ENCODE measurements at regions not wholly inside any gene's neighbourhood (a gene's known extent, or its start where the extent isn't known, plus 50 kb on each side); places are given as distances from the start of the nearest gene placed in this dataset.

DNA sequence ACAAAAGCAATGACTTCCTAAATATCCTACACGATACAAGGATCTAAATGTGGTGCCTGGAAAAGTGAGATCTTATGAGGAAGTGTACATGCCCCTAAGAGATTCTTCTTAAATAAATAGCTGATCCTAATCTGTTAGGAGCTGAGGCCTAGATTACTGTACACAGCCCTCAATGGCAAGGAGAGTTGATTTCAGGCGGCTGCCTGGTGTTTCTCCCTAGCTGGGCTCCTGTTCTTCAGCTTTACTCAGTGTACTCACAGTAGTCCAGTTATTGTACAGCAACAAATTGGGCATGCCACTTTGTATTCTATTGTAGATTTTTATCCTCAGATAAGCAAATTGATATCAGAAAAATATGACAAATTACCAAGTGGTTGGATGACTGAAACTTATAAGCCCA lies 358.2 kb upstream of the PDGFD start:
- no peak for DNase-seq

DNA sequence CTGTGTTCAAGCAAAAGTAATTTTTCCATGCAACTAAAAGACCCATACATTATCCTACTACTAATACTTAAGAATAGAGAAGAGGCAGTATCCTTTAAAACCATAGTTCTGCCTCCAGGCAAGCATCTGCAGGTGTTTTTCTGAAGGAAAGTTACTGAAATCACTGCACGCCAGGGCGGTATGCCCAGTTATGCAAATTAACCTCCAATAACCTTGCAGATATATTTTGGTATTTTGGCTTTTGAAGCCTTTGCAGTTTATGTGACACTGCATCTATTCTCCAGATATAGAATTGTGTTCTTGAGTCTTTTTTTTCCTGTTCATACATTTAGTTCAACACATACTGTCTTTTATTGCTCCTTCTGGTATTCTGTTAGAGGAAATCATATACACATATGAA lies 346.2 kb upstream of the PDGFD start:
- no peak for DNase-seq

DNA sequence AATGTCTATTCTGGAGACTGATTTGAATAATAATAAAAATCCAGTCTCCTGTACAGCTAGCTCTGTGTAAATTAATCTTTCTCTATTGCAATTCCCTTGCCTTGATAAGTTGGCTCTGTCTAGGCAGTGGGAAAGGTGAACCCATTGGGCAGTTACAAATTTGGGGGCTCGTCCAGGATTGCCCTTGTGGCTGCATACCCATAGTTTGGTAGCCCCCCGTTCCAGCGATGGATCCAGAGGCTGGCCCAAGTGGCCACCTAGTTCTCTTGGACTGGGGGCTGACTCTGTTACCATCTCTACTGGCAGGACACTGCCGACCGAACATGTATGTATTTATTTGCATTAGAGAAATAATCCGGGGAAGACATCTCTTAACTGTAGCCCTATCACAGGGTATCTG lies 326.2 kb upstream of the PDGFD start:
- DNase-seq = no peak

DNA sequence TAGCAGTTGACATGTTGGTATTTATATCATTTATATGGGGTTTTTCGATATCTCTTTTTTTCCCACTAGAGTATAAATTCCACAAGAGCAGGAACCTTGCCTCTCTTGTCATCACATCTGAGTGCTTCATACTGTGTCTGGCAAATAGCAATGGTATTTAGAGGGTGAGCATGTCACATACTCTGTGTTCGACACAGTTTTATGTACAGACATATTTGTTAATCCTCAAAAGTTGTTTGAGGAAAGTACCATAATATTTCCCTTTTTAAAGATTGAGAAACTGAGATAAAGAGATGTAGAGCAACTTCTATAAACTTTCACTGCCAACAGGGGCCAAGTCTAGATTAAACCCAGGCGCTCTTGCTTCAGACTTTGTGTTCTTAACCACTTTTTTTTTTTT lies 324.6 kb upstream of the PDGFD start:
- DNase-seq = peak; percentile 1

DNA sequence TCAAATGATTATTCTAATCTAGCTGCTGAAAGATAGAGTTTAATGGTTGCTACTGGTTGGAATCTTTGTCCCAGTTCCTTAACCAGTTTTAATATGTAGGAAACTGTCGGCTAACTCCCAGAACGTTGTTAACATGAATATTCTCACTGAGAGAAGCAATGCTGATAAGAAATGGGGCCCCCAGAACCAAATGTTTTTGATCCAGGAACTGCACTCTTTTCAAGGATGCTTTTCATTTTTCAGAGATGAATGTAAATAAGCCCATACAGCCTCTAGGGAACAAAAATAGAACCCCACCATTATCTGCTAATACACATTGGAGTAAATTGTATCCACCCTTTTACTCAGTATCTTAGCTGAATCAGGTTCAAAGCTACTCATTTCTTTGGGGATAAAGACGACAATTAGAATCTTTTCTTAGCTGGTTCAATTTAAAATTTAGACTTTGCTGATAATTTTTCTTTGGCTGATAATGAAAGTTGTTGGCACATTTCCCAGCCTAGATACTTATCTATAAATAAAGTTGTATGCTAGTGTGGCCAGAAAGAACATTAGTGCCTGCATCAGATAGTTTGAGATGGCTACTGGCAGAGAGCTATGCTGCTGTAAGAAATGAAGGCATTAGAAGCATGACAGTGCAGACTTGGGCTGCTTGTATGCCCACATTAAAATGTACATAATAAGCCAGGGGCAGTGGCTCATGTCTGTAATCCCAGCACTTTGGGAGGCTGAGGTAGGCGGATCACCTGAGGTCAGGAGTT lies 323.3 kb upstream of the PDGFD start:
- peak; percentile 11 for DNase-seq

DNA sequence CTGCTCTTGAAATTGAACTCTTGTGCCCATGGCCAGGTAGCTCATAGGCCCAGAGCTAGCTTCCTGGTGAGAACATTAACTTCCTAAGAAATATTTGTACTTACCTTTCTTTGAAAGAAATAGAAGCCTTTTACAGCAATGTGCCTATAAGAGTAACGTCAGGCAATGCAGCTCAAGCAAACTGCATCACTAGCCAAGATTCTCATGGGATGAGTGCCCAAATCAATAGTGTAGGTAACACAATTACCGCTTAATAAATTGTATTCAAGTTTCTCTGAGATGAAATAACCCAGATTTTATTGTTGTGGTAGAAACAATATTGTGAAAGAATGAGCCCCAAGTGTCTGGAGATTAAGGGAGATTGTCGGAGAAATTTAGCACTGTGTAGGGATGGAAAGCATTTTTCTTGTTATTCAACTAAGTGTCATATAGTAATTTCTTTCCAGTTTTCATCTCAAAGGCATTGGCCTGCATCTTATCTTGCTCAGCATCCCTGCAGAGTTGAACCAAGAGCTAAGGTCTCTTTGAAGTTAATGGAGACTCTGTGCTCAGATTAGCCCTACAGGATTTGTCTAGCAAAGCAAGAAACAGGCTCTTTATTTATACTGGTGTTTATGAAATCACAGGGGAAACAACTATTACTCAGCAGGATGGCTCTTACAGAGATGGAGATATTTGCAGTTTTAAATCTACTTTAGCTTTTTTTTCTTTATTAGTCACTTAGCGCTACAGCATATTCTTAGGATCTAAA lies 321.0 kb upstream of the PDGFD start:
- no peak for DNase-seq

DNA sequence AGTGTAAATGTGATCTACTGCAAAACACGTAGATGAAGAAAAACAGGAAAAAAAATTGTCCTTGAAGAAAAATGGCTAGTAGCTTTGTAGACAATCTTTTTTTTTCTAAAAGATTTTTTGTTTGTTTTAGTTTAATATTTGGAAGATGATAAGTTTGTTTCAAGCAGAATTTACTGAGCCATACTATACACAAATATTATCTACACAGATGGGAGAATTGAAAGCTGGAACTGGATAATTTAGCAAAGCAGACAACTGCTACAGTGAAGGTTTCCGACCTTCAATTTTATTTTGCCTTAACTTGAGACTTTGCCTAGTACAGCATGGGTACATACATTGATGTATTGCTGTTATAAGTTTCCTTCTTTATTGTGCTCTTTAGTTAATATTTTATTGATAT lies 313.0 kb upstream of the PDGFD start:
- no peak for DNase-seq

DNA sequence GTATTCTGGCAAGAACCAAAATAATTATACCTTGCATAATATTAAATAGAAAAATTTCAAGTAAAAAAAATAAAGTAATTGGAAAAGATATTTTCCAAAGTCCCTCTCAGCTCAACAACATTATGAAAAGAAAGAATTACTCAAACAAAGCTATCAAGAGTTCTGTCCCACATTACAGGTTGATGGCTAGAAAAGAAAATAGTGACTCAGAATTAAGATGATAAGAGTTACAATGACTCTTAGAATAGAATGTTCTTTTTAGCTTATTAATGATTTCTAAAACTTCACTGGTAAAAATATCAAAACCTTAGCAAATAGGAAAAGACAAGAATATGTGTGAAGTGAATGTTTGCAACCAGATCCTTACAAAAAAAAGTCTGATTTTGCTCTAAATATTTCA lies 312.5 kb upstream of the PDGFD start:
- DNase-seq = no peak

DNA sequence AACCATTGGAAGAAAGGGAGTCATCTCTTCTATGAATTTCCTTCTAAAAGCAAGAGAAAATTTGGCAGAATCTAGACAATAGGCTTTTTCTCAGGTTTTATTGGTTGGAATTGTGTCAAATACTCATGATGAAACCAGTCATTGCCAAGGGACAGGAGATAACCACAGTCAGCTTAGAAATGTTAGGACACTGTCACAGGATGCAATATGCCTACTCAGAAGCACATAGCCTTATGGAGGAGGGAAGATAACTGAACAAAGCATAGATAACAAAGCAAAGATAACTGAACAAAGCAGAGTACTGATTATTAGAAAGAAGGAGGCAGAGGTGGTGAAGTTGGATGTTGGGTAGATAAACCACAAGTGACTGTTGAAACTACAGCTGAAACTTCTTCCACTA lies 303.5 kb upstream of the PDGFD start:
- DNase-seq = peak; percentile 34

DNA sequence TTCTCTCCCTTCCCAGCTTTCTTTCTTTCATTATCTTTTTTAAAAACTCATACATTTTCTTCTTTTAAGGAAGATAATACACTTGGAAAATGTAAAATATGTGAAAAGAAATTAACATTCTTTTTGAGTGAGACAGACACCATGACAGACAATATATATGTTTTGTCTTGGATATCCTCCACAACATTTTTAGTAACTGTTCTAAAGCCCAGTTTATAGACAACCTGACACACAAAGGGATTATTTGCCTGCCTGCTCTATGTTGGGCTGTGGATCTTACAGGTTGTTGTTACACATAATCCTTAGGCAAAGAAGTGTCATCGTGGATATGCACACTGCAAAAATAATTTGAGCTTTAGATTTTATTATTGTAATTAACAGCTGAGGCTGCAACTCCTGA lies 301.4 kb upstream of the PDGFD start:
- peak; percentile 59 for DNase-seq

DNA sequence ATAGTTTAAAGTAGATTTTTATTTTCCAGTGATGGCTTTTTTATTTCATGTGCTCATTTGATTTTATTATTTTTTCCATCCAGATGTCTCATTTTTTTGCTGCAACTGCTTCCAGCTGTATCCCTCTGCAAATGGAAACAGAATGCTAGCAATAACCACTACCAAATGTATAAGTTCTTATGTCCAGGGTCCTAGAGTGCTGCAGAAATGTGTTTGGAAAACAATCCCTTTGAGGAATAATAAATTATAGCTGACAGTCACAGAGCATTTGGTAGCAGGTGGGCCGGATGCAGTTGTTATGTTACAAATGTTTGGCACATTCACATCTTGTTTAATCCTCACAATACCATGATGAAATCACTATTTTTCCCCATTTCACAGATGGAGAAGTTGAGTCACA lies 300.7 kb upstream of the PDGFD start:
- peak; percentile 17 for DNase-seq

DNA sequence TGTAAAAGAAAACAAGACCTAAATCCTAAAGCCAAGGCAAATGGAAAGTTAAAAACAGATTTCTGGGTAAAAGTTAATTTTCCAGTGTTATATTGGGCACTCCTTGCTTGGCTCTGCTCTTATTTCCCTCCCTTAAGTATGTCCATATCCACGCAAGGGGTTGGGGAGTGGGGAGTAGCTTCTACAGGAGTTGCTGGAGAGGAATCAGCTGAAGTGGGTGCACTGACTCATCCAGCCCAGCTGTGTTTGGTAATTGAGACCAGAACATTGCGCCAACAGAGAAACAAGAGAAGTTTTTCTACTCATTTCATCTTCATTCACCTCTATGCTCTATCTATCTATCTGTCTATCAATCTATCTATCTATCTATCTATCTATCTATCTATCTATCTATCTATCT lies 298.4 kb upstream of the PDGFD start:
- peak; percentile 83 for DNase-seq

DNA sequence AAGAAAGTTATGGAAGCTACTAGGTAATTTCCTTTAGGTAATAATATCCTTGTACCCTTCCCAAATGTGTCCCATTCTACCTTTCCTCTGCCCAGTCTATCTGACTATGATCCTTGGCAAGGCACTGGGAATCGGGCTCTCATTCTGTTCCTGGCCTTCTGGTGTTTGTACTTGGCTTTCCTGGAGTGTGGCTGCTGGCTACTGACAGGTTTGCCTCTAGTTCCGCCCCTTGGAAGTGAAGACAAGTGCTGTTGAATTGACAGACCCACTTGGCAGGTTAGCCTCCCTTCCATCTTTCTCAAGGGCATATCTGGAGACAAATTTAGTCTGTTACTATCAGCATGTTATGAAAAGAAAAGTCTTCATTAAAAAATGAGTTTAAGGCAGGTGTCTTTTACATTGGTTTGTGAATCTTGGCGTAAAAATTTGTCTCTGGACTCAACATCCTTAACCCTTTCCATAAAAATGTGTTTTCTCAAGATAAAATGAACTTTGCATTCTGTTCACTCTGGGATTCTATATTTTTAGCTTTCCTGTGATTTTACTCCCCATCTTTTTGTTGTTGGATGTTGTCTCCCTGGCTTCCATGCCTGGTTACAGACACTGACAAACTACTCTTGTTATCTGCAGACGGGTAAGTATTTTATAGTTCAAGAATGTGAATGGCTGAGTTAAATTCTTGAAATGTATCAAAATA lies 287.4 kb upstream of the PDGFD start:
- DNase-seq = no peak

DNA sequence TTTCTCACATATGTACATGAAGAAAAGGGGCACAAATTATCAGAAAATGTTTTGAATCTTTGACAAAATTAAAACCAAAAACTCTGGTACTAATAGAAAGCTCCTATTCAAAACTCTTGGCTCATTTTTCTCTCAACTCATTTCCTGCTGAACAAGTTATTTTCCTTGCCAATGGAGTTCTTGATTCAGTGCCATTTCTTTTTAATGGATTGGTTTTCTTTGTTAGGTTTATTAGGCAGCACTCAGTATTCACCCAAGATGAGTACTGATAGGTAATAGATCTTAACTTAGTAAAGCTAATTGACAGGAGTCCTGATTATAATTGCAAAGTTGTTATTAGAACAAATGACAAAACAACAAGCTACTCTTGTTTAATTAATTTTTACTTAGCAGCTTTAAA lies 279.4 kb upstream of the PDGFD start:
- no peak for DNase-seq

DNA sequence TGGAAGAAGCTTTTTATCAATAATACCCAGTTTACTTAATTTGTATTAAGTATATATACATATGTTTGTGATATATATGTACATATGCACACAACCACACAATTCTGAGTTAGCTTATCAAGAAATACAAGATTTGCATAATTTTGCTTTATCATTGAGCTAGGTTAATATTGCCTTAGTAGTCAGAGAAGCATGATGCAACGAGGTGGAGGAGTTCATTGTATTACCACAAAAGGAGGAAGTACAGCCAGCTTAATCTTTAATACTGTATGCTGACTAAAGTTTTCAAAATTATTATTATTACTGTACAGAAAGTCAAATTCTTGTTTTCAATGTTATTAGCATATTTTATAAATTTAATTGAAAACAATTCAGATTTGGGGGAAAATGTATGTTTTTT lies 278.4 kb upstream of the PDGFD start:
- no peak for DNase-seq

DNA sequence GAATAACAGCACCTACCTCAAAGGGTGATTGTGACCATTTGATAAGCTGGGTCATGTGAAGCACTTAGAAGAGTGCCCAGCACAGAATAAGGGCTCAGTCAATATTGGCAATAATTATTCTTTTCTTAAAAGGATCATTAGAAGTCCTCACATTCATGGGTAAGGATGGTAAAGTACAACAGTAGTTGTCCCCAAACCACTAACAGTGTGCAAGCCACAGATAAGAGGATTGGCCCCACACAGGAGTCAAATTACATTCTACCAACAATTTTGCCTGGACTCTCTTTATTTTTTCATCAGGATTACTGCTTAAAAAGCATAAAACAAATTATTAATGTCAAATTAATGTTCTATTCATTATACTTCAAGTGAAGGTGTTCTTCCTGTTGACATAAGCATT lies 271.5 kb upstream of the PDGFD start:
- no peak for DNase-seq

DNA sequence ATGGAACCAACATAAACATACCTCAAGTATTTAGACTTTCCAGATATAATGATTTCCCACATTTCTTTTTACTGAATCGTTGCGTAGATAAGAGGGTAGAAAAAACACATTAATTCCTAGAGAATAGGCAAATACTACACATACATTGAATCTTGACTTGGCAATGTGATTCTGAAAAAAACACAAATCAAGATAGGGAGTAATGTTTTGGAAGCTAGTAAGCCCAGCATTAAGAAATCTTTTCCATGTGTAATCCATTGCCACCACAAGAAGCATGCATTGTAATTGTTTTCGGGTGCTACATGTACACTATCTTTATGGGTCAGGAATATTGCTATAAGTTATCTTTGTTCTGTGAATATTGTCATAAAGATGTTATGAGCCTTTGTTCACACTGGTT lies 269.8 kb upstream of the PDGFD start:
- no peak for DNase-seq

DNA sequence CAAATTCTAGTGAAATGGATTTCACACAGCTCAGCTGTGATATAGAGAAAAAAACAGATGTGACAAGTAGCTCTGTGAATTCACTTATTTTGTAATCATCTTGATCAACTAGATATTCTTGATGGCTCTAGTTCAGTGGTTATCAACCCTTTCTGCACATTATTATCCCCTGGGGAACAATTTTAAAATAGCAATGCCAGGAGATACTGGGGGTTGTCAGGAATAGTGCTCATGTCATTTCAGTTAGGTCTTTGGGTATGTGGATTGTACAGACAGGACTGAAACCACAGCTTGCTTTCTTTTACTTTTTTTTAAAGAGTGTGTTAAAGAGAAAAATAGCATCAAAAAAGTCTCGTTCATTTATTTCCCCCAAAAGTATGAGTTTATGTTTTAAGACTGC lies 269.0 kb upstream of the PDGFD start:
- peak; percentile 36 for DNase-seq

DNA sequence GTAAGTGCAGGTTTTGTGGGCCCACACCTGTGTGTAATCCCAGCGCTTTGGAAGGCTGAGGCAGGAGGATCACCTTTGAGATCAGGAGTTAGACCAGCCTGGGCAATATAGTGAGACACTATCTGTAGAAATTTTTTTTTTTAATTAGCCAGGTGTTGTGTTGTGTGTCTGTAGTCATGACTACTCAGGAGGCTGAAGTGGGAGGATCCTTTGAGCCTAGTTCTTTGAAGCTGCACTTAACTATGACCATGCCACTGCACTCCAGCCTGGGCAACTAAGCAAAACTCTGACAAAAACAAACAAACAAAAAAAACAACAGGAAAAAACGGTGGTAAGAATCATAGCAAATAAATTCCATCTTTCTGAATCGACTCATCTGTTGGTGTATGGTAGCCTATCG lies 268.6 kb upstream of the PDGFD start:
- no peak for DNase-seq

DNA sequence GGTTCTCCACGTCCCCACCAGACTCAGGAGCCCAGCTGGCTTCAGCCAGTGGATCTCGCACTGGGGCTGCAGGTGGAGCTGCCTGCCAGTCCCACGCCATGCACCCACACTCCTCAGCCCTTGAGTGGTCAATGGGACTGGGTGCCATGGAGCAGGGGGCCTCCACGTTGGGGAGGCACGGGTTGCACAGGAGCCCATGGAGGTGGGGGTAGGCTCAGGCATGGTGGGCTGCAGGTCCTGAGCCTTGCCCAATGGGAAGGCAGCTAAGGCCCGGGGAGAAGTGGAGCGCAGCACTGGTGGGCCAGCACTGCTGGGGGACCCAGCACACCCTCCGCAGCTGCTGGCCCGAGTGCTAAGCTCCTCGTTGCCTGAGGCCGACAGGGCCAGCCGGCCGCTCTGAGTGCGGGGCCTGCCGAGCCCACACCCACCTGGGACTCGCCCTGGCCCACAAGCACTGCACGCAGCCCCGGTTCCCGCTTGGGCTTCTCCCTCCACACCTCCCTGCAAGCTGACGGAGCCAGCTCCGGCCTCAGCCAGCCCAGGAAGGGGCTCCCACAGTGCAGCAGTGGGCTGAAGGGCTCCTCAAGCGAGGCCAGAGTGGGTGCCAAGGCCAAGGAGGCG lies 258.5 kb upstream of the PDGFD start:
- DNase-seq = no peak

DNA sequence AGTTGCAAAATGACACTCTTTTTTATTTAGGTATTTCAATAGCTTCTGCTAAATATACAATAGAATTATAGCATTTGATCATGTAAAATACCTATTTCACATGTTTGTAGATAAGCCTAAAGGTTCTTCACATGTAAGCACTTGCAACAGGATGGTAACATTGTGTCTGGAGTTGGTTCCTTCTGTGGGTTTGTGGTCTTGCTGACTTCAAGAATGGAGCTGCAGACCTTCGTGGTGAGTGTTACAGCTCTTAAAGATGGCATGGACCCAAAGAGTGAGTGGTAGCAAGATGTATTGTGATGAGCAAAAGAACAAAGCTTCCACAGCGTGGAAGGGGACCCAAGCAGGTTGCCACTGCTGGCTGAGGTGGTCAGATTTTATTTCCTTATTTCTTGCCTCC lies 246.4 kb upstream of the PDGFD start:
- peak; percentile 50 for DNase-seq

DNA sequence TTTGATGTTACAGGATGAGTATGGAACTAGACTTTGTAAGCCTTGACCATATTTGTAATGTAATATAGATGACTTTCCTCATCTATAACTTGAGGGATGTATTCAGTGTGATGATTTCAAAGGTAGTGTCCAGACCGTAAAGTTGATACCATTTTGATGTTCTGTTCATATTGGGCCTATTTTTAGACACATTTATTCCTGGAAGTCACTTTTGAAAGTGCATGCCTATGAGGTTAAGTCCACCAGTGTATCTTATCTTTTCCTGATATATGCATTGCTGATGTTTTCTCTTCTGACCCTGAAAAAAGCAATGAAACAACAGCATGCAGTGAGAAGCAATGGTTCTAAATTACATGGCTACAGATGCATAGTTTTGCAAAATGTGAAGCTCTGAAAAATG lies 244.7 kb upstream of the PDGFD start:
- DNase-seq = no peak

DNA sequence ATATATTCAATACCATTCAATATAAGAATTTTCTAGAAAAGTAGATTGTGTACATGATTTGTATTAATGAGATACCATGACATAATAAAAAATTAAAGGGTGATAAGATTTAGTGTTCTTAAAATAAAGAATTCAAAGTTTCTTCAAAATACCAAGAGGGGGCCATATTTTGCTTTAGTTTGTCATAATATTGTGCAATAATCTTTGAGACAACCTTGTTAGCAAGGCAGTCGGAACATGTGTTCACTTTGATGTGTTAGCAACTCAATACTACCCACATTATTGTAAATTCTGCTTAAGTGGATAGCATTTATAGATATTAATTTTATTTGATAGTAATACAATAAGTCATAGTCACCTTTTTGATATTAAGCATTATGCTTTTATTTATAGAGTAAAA lies 241.3 kb upstream of the PDGFD start:
- DNase-seq = no peak
